ENCODE measurements at regions not wholly inside any gene's neighbourhood (a gene's known extent, or its start where the extent isn't known, plus 50 kb on each side); places are given as distances from the start of the nearest gene placed in this dataset.

- no peak for DNase-seq
Measured at GRCh38 chr6:134477991-134478635, 160.2 kb upstream of the SGK1 start.

GRCh38 chr6:134474955-134475354 lies 157.0 kb upstream of the SGK1 start:
- DNase-seq = no peak

- no peak for DNase-seq
Measured at GRCh38 chr6:134472661-134473060, 154.7 kb upstream of the SGK1 start.

GRCh38 chr6:134472046-134472445 lies 154.1 kb upstream of the SGK1 start:
- DNase-seq = no peak

- no peak for DNase-seq
Measured at GRCh38 chr6:134470457-134470975, 152.6 kb upstream of the SGK1 start.

- no peak for DNase-seq
Measured at GRCh38 chr6:134469702-134470456, 152.0 kb upstream of the SGK1 start.

- DNase-seq = no peak
Measured at GRCh38 chr6:134468633-134469032, 150.7 kb upstream of the SGK1 start.

GRCh38 chr6:134467620-134468019 lies 149.7 kb upstream of the SGK1 start:
- no peak for DNase-seq

GRCh38 chr6:134466771-134467525 lies 149.0 kb upstream of the SGK1 start:
- no peak for DNase-seq

- no peak for DNase-seq
Measured at GRCh38 chr6:134464690-134465411, 146.9 kb upstream of the SGK1 start.

- DNase-seq = no peak
Measured at GRCh38 chr6:134458857-134459657, 141.1 kb upstream of the SGK1 start.

- no peak for DNase-seq
Measured at GRCh38 chr6:134457941-134458340, 140.0 kb upstream of the SGK1 start.

GRCh38 chr6:134456226-134456625 lies 138.3 kb upstream of the SGK1 start:
- peak; percentile 49 for DNase-seq

GRCh38 chr6:134455319-134455718 lies 137.4 kb upstream of the SGK1 start:
- no peak for DNase-seq

GRCh38 chr6:134454794-134455193 lies 136.9 kb upstream of the SGK1 start:
- no peak for DNase-seq

GRCh38 chr6:134453792-134454510 lies 136.0 kb upstream of the SGK1 start:
- DNase-seq = no peak

- DNase-seq = no peak
Measured at GRCh38 chr6:134452906-134453305, 135.0 kb upstream of the SGK1 start.

GRCh38 chr6:134451529-134451928 lies 133.6 kb upstream of the SGK1 start:
- no peak for DNase-seq

GRCh38 chr6:134449781-134450180 lies 131.9 kb upstream of the SGK1 start:
- no peak for DNase-seq

GRCh38 chr6:134449004-134449403 lies 131.1 kb upstream of the SGK1 start:
- DNase-seq = no peak

GRCh38 chr6:134447883-134448387 lies 130.0 kb upstream of the SGK1 start:
- DNase-seq = no peak

Data from CD4-positive, alpha-beta T cell treated with Interleukin-17A for 1 hour (primary cell).